ENCODE measurements at regions not wholly inside any gene's neighbourhood (a gene's known extent, or its start where the extent isn't known, plus 50 kb on each side); places are given as distances from the start of the nearest gene placed in this dataset.

- no peak for TF ChIP-seq KDM1A (IDR thresholded peaks at IDR 0.05; ENCODE audit: low read depth)
- TF ChIP-seq NR3C1 (IDR thresholded peaks at IDR 0.05), result no peak
- no peak for TF ChIP-seq RARB (CRISPR knock-in tag; IDR thresholded peaks at IDR 0.05)
- no peak for TF ChIP-seq REST (IDR thresholded peaks at IDR 0.05)
- no peak for TF ChIP-seq FOSB (CRISPR knock-in tag; IDR thresholded peaks at IDR 0.05)
- no peak for TF ChIP-seq TP53 (CRISPR knock-in tag; IDR thresholded peaks at IDR 0.05)
- no peak for TF ChIP-seq CHD4 (IDR thresholded peaks at IDR 0.05; ENCODE audit: borderline replicate concordance)
- TF ChIP-seq E2F6 (IDR thresholded peaks at IDR 0.05; ENCODE audit: borderline replicate concordance, low read depth), result no peak
- TF ChIP-seq ELK1 (IDR thresholded peaks at IDR 0.05; ENCODE audit: low read depth, low read length), result no peak
- no peak for TF ChIP-seq KDM5A (IDR thresholded peaks at IDR 0.05)
- TF ChIP-seq MAX (IDR thresholded peaks at IDR 0.05), result no peak
- CTCF ChIA-PET, result interaction anchor here (6.6 kb wide), 1 partner anchor 11 kb away, joined by 32 read pairs; no protein-coding TSS in a partner anchor
- H3K4me3 ChIP-seq, result no peak overlapping the region
- POLR2A ChIA-PET, result no interaction called here
- no peak for DNase-seq (ENCODE audit: low read depth in 1 of 2, low spot score in 1 of 2)
- no peak for FAIRE-seq
- H3K4me1 ChIP-seq, result no peaks in the 10 kb centered on the region
- H3K4me2 ChIP-seq, result no peak overlapping the region
- H3K27ac ChIP-seq, result no peak overlapping the region
- no peak for ATAC-seq
- 13% methylated on average over 5 of the region's 5 CpGs for WGBS (ENCODE audit: missing lambda C conversion rate)
- H3K9me3 ChIP-seq, result no peaks in the 10 kb centered on the region
Measured at GRCh38 chr3:102661707-102662497, 227.1 kb downstream of the ZPLD1 start.

- FAIRE-seq, result no peak
- CTCF ChIA-PET, result interaction anchor here (6.6 kb wide), 1 partner anchor 11 kb away, joined by 32 read pairs; no protein-coding TSS in a partner anchor
Measured at GRCh38 chr3:102662498-102662772, 227.6 kb downstream of the ZPLD1 start.

More at GRCh38 chr3:102662498-102662772, 227.6 kb downstream of the ZPLD1 start:
- no peak overlapping the region for H3K27ac ChIP-seq
- DNase-seq (ENCODE audit: low read depth in 1 of 2, low spot score in 1 of 2) (no peak), ATAC-seq (no peak)
- TF ChIP-seq RAD21 (conservative IDR thresholded peaks at IDR 0.05 in 1 of 2, IDR thresholded peaks at IDR 0.05 in 1 of 2) (no peak), PHF8 (IDR thresholded peaks at IDR 0.05; ENCODE audit: borderline replicate concordance, low read depth) (no peak), POLR2AphosphoS2 (conservative IDR thresholded peaks at IDR 0.05; ENCODE audit: low read length) (no peak), REST (IDR thresholded peaks at IDR 0.05) (no peak)
- no peak overlapping the region for H3K4me3 ChIP-seq
- no peaks in the 10 kb centered on the region for H3K4me1 ChIP-seq
- no peaks in the 10 kb centered on the region for H3K9me3 ChIP-seq
- POLR2A ChIA-PET, result no interaction called here
- no peak overlapping the region for H3K4me2 ChIP-seq

Measured in A549 (cell line).